ENCODE measurements at regions not wholly inside any gene's neighbourhood (a gene's known extent, or its start where the extent isn't known, plus 50 kb on each side); places are given as distances from the start of the nearest gene placed in this dataset.

- TF ChIP-seq CTCF (conservative IDR thresholded peaks at IDR 0.05) (no peak), ZFX (IDR thresholded peaks at IDR 0.05) (no peak)
Measured at GRCh38 chr5:39876146-39876545, 451.4 kb upstream of the DAB2 start.
